ENCODE measurements at regions not wholly inside any gene's neighbourhood (a gene's known extent, or its start where the extent isn't known, plus 50 kb on each side); places are given as distances from the start of the nearest gene placed in this dataset.

DNA sequence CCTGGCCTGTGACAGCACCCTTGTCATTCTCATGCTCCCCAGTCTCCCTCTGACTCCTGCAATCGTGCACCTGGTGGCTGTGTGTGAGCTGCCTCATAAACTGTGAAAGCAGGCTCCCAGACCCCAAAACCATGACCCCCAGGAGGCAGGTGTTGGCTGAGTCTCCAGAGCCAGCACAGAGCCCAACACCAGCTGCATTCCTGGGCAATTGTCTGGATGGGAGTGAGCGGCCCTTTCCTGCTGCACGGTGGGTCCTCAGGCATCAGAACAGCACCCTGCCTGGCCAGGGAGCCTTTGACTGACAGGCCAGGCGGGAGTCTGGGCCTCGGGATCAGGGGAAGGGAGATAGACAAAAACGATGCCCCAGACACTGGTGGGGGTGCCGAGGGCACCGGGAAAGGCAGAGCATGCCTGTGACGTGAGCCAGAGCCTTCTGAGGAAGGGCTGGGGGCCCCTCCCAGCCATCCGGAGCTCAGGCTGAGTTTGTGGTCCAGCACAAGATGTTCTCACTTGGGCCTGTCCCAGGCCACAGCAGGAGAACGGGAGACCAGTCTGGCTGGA lies 135.1 kb upstream of the GPC1 start:
- DNase-seq, result no peak

DNA sequence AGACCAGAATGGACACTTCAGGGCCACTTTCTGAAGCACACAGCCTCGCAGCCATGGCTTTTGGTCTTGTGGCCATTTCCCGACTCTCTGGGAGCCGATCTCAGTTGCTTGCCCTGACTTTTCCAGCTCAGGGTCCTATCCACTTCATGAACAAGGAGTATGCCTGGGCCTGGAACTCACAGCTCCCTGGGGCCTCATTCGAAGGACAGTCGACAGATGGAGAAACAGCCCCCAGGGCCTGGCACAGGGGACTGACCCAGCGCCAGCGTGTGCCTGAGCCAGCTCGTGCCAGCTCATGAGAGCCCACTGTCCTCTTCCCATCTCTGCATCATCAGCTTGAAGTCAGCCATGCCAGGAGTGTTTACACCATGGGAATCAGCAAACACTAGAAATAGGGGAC lies 134.6 kb upstream of the GPC1 start:
- no peak for DNase-seq

DNA sequence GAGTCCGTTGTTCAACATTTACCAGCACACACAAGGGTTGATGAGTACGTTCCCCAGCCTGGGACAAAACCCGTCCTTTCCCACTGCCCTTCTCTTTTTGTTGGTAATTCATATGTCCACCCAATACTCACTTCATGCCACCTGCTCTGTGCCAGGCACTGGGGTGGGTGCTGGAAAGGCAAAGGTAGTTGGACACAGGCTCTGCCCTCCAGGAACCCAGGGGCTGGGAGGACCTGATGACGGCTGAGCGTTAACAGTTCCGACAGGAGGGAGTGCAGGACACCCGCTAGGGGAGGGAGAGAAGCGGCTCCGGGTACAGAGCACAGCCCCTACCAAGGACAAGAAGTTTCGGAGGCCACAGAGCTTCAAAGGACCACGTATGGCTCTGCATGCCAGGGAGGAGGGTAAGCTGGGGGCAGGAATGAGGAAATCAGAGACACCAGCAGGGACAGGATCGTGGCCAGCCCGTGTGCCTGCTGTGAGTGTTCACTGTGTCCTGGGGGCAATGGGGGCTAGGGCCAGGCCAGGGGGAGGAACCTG lies 134.1 kb upstream of the GPC1 start:
- no peak for DNase-seq

DNA sequence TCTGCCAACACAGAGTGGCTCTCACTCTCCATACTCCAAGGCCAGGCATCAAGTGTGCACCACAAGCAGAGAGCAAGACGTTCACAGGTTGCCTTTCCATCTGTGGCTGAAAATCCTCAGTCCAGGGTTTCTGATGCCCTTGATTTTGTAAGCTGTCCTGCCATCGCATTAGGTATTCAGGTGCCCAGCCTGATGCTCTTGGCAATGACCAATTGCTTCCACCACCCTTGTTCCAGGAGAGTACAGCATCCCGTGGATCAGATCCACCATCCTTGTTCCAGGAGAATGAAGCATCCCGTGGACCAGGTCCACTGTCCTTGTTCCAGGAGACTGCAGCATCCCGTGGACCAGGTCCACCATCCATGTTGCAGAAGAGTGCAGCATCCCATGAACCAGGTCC lies 133.4 kb upstream of the GPC1 start:
- no peak for DNase-seq

- DNase-seq, result no peak
These were observed 132.4 kb upstream of the GPC1 start for GRCh38 chr2:240302933-240303595.

DNA sequence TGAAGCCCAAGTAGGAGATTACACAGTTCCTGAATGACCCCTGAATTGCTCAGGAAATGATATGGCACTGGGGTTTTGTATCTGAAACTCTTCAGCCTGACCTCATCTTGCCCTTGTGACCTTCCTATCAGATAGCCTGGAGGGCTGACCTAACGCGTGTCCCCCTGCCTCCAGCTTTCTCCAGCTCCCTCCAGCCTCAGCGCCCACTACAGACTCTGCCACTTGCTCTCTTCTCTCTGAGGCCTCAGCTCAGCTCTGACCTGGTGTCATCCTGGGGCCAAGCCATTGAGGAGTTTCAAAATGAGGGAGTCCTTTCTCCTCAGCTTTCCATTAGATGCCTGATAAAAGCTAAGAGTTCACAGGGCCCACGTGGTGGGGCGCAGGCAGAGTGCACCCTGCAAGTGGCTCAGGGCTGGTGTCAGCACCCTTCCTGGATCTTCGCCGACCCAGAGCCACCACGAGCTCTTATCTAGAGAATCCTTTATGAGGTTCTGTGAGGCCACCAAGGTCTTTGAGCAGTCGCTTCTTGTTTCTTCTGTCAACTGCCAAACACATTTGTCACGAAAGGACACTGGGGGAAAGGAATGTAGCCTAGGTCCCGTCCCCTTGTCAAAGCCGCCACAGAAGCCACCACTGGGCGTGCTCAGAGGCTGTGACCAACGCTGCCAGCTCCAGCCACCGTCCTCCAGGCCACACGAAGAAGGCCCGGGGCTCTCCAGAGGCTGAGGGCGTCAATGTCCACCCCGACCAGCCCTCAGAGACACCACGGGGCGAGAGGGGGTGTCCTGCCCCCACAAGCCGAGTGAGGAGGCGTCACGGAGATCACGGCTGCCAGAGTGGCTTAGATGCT lies 131.3 kb upstream of the GPC1 start:
- no peak for DNase-seq

DNA sequence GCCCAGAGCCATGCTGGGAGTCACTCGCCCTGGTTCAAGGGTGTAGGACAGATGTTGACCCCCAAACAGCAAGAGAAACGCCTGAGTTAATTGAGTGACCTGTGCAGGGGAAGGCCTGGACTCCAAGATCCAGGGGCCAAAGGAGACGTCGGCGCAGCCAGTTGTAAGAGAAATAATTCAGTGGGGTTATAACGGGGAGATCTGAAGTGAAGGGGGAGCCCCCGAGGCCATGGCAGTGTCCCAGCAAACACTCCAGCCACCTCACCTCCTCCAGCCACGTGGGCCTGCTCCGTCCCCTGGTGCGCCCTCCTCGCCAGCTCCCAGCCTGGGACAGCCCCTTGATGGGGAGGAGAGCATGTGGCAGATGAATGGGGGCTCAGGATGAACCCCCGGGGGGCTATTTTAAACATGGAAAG lies 130.7 kb upstream of the GPC1 start:
- DNase-seq, result no peak

GRCh38 chr2:240305369-240305962 lies 130.0 kb upstream of the GPC1 start:
- no peak for DNase-seq

DNA sequence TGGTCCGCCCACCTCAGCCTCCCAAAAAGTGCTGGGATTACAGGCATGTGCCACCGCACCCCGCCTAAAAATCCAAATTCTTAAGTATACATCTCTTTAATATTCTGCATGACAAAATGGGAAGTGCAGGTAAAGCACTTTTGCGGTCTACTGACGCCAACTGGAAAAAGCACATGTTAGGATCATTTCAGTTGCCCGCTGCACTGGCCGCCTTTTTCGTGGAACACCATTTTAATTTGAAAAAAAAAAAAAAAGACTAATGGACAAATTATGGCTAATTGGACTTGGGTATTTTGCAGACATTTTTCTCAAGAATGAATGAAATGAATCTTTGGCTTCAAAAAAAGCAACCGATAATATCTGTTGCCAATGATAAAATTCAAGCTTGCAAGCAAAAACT lies 129.3 kb upstream of the GPC1 start:
- DNase-seq, result no peak

- DNase-seq, result no peak
These were observed 127.3 kb upstream of the GPC1 start for GRCh38 chr2:240308111-240308651.

DNA sequence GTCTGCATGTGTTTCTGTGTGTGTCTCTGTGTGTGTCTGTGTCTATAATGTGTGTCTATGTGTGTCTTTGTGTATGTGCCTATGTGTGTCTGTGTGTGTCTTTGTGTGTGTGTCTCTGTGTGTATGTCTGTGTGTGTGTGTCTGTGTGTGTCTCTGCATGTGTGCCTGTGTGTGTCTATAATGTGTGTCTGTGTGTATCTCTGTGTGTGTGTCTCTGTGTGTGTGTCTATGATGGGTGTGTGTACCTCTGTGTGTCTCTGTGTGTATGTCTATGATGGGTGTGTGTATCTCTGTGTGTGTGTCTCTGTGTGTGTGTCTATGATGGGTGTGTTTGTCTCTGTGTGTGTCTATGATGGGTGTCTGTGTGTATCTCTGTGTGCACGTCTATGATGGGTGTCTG lies 126.2 kb upstream of the GPC1 start:
- no peak for DNase-seq

GRCh38 chr2:240310201-240310600 lies 125.3 kb upstream of the GPC1 start:
- DNase-seq, result no peak

- DNase-seq, result no peak
These were observed 124.8 kb upstream of the GPC1 start for GRCh38 chr2:240310645-240311044.

DNA sequence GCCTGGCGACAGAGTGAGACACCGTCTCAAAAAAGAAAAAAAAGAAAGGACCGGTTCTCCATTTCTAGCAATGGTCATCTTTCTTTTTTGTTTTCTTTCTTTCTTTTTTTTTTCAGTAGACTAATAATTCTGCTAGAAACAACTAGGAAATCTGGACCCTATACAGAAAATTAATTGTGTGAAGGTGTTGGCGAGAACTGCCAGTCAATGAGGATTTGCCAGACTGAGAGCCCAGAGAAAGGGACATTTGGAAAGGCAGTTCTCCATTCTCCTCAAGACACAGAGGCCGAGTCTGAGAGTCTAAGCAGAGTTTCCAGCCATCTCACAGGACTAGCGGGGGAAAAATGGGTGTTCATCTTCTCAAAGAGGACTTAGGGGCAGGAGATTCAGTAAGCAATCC lies 123.6 kb upstream of the GPC1 start:
- DNase-seq, result no peak

GRCh38 chr2:240319221-240319854 lies 116.1 kb upstream of the GPC1 start:
- no peak for DNase-seq

DNA sequence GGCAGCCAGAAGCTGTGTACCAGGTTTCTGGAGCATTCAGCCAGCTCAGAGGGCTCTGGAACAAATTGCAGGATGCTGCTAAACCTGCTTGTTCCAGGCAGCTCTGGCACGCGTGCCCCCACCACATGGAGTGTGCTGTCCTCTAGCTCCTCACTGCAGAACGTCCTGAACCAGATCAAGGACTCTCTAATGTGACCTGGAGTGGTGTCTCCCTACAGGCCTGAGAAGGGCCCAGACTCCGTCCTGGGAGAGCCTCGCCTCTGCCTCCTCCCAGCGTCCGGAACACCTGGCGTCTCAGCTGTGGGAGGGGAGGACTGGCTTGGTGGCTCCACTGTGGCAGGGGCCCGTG lies 115.6 kb upstream of the GPC1 start:
- DNase-seq, result no peak

DNA sequence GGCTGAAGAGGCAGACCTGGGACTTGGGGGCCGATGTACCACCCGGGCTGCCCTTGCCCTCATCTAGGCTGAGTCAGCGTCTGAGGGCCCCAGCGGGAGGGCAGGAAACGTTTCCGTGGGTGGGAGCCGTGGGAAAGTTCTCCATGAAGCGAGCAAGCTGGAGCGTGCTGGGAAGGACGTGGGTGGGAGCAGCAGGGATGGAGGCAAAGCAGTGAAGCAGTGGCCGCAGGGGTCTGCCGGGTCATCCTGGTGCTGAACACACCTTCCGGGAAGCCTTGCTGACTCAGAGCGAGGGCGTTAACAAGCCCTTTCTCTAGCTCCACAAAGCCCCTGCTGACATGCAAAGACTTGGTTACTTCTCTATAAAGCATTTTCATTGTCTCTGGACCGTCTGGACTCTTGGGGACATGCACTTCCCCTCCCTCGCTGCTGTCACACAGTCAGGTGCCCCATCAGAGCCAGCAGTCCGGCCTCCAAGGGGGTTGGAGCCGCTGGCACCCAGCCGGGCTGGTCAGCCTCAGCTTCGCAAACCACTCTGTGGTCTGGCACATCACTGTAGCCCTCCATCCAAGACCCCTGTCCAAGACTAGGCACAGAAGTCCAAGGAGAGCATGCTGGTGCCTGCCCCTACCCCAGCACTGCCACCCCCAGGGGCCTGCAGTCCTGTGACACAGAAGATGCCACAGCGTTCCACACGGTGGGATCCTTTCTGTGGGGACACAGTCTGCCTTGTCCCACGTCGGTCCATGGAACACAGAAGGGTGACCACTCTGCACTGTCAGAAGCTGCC lies 115.1 kb upstream of the GPC1 start:
- DNase-seq, result no peak

GRCh38 chr2:240322231-240322955 lies 113.1 kb upstream of the GPC1 start:
- DNase-seq, result no peak

- no peak for DNase-seq
These were observed 112.5 kb upstream of the GPC1 start for GRCh38 chr2:240322991-240323390.

DNA sequence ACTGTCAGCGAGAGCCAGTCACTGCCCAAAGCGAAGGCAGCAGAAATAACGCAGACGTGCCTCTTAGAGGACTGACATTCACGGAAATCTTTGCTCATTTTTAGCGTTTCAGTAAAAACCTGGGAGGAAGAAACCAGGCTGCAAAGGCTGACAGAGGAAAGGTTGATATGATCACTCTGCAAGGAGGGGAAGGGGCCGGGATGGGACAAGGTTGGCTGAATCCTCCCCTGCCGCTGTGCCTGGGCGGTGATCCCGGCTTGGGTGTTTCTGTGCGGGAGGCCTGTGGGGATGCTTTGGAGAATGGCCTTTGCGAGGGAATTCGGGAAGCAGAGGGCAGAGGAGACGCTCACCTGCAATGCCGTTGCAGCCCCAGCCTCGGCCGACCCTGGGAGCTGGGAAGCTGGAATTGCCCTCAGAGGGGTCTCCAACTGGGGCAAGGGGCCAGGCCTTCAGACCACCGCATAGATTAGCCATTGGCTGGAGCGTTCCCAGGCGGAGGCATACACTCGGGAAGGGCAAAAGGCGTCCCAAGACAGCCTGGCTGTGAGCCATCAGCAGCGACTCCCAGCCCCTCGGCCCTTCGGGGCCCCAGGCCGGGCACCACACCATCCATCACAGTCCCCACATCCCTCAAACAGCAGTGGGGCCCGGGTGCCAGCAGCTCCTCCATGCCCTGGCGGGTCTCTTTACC lies 111.7 kb upstream of the GPC1 start:
- no peak for DNase-seq
